ENCODE measurements at regions not wholly inside any gene's neighbourhood (a gene's known extent, or its start where the extent isn't known, plus 50 kb on each side); places are given as distances from the start of the nearest gene placed in this dataset.

GRCh38 chr6:139590206-139590605, 215.8 kb upstream of the CITED2 start:
- no peak overlapping the region for H3K27ac ChIP-seq (ENCODE audit: extremely low read depth, low read depth, low read length)
- H3K36me3 ChIP-seq (ENCODE audit: control insufficient read depth, insufficient read depth, low read length), result no peaks in the 10 kb centered on the region
- in situ Hi-C loops (cut with MboI) (no loop called here), intact Hi-C loops (cut with micrococcal nuclease) (no loop called here)
- no peak overlapping the region for H2AFZ ChIP-seq (ENCODE audit: low read depth, low read length)
- BruUV-seq (replicated peaks), result no TSS peak
- no peaks in the 10 kb centered on the region for H3K9me3 ChIP-seq (replicated peaks; ENCODE audit: control insufficient read depth, insufficient read depth, low read depth, low read length)
- H3K9ac ChIP-seq (ENCODE audit: insufficient read depth in 1 of 2, low read depth in 2 of 2, low read length in 2 of 2), result no peak overlapping the region
- H3K9me1 ChIP-seq (ENCODE audit: control insufficient read depth, insufficient read depth, low read length), result no peaks in the 10 kb centered on the region
- peaks cover 0 to 31% of the 10 kb centered on the region in 2 experiments; a peak in 3 of 5 replicates for H3K4me1 ChIP-seq (replicated peaks in 1 of 2; ENCODE audit: control insufficient read depth in 2 of 2, insufficient read depth in 2 of 2, low read length in 2 of 2)
- ATAC-seq (no peak), FAIRE-seq (no peak), DNase-seq (ENCODE audit: extremely low read depth in 1 of 4, low spot score in 3 of 4) (no peak)
- no peak overlapping the region for H3K4me2 ChIP-seq (ENCODE audit: insufficient read depth, low read length)
- ChIA-PET POLR2A (interaction anchor here (1.8 kb wide), 1 partner anchor 19 kb away, joined by 5 read pairs; no protein-coding TSS in a partner anchor), CTCF (ENCODE audit: low intra/inter-chr PET ratio) (no interaction called here)
- H3K27me3 ChIP-seq (ENCODE audit: control insufficient read depth in 2 of 2, insufficient read depth in 2 of 2, low read length in 2 of 2), result no peaks in the 10 kb centered on the region
- H3K79me2 ChIP-seq (ENCODE audit: control insufficient read depth, insufficient read depth, low read length), result no peaks in the 10 kb centered on the region
- H3K4me3 ChIP-seq, result no peak overlapping the region
- 88% methylated on average over 1 of the region's 1 CpG for WGBS (ENCODE audit: insufficient coverage, low coverage, missing lambda C conversion rate)
- H4K20me1 ChIP-seq (replicated peaks; ENCODE audit: control insufficient read depth, insufficient read depth, low read length), result no peaks in the 10 kb centered on the region
- TF ChIP-seq AFF4 (CRISPR knock-in tag; IDR thresholded peaks at IDR 0.05) (no peak), WHSC1 (IDR thresholded peaks at IDR 0.05; ENCODE audit: low read length) (no peak)

Measured in K562 (cell line).